ENCODE measurements at regions not wholly inside any gene's neighbourhood (a gene's known extent, or its start where the extent isn't known, plus 50 kb on each side); places are given as distances from the start of the nearest gene placed in this dataset.
"Not testable (repeated sequence)": the region's sequence is repeated elsewhere in the genome, so short reads cannot be mapped to it uniquely, and the experiment has no call there.

GRCh38 chr7:109622320-109622719 lies 1052.6 kb downstream of the DNAJB9 start:
- Histone ChIP-seq H3K36me3 (replicated peaks in 1 of 2; ENCODE audit: control insufficient read depth in 1 of 2, insufficient read depth in 2 of 2, low read length in 2 of 2) (no peaks in the 10 kb centered on the region), H3K9me3 (replicated peaks in 1 of 2; ENCODE audit: control insufficient read depth in 1 of 2, insufficient read depth in 1 of 2, low read length in 2 of 2) (peaks cover 4 to 11% of the 10 kb centered on the region in 2 donors), H3K4me1 (ENCODE audit: control insufficient read depth in 1 of 2, insufficient read depth in 2 of 2, low read length in 2 of 2) (no peaks in the 10 kb centered on the region), H2AFZ (ENCODE audit: insufficient read depth, low read depth, low read length, poor library complexity, severe bottlenecking) (no peak overlapping the region), H4K20me1 (ENCODE audit: insufficient read depth, low read length) (no peaks in the 10 kb centered on the region), H3K27me3 (ENCODE audit: control insufficient read depth in 2 of 2, insufficient read depth in 2 of 2, low read length in 2 of 2) (no peaks in the 10 kb centered on the region), H3K4me3 (replicated peaks in 1 of 3; ENCODE audit: low read depth in 2 of 3, low read length in 3 of 3) (no peak overlapping the region), H3K9ac (ENCODE audit: insufficient read depth, low read length, poor library complexity, severe bottlenecking) (no peak overlapping the region), H3K79me2 (ENCODE audit: insufficient read depth, low read length) (no peaks in the 10 kb centered on the region), H3K27ac (ENCODE audit: low read depth in 1 of 2, low read length in 2 of 2) (no peak overlapping the region), H3K4me2 (replicated peaks; ENCODE audit: extremely low read depth, low read length, poor library complexity, severe bottlenecking) (no peak overlapping the region)
- no peaks in the 10 kb centered on the region for H3K4me1 Mint-ChIP-seq
- peaks cover 3 to 11% (median 6%) of the 10 kb centered on the region in 7 donors for H3K9me3 Mint-ChIP-seq
- TF ChIP-seq CTCF (IDR thresholded peaks at IDR 0.05), result no peak
- peaks cover 0 to 3% (median 0%) of the 10 kb centered on the region in 3 donors for H3K27me3 Mint-ChIP-seq (ENCODE audit: low read depth in 3 of 3)
- H3K27ac Mint-ChIP-seq, result no peak overlapping the region
- no peak overlapping the region for H3K4me3 Mint-ChIP-seq
- intact Hi-C loops (cut with micrococcal nuclease), result no loop called here
- WGBS (ENCODE audit: insufficient coverage), result no CpG with 5 or more reads among the region's 1 CpG
- no peaks in the 10 kb centered on the region for H3K36me3 Mint-ChIP-seq
- DNase-seq, result no peak

- intact Hi-C loops (cut with micrococcal nuclease); H3K27ac ChIP-seq (ENCODE audit: low read depth in 1 of 2, low read length in 2 of 2); H3K36me3 ChIP-seq (replicated peaks in 1 of 2; ENCODE audit: control insufficient read depth in 1 of 2, insufficient read depth in 2 of 2, low read length in 2 of 2); H3K4me3 Mint-ChIP-seq; DNase-seq; H3K27me3 Mint-ChIP-seq (ENCODE audit: low read depth in 3 of 3); H2AFZ ChIP-seq (ENCODE audit: insufficient read depth, low read depth, low read length, poor library complexity, severe bottlenecking); H3K4me1 Mint-ChIP-seq; H3K36me3 Mint-ChIP-seq; H3K4me1 ChIP-seq (ENCODE audit: control insufficient read depth in 1 of 2, insufficient read depth in 2 of 2, low read length in 2 of 2); H3K4me3 ChIP-seq (replicated peaks in 1 of 3; ENCODE audit: low read depth in 2 of 3, low read length in 3 of 3); H3K79me2 ChIP-seq (ENCODE audit: insufficient read depth, low read length); H3K27me3 ChIP-seq (ENCODE audit: control insufficient read depth in 2 of 2, insufficient read depth in 2 of 2, low read length in 2 of 2); H3K4me2 ChIP-seq (replicated peaks; ENCODE audit: extremely low read depth, low read length, poor library complexity, severe bottlenecking); H3K27ac Mint-ChIP-seq; H3K9me3 ChIP-seq (replicated peaks in 1 of 2; ENCODE audit: control insufficient read depth in 1 of 2, insufficient read depth in 1 of 2, low read length in 2 of 2); H3K9ac ChIP-seq (ENCODE audit: insufficient read depth, low read length, poor library complexity, severe bottlenecking); H4K20me1 ChIP-seq (ENCODE audit: insufficient read depth, low read length): not testable (repeated sequence)
- WGBS (ENCODE audit: insufficient coverage), result 96% methylated on average over 4 of the region's 8 CpGs
- H3K9me3 Mint-ChIP-seq, result peaks cover 0 to 13% (median 6%) of the 10 kb centered on the region in 7 donors
Measured at GRCh38 chr7:109632890-109633289, 1063.2 kb downstream of the DNAJB9 start.
